ENCODE measurements at regions not wholly inside any gene's neighbourhood (a gene's known extent, or its start where the extent isn't known, plus 50 kb on each side); places are given as distances from the start of the nearest gene placed in this dataset.

DNA sequence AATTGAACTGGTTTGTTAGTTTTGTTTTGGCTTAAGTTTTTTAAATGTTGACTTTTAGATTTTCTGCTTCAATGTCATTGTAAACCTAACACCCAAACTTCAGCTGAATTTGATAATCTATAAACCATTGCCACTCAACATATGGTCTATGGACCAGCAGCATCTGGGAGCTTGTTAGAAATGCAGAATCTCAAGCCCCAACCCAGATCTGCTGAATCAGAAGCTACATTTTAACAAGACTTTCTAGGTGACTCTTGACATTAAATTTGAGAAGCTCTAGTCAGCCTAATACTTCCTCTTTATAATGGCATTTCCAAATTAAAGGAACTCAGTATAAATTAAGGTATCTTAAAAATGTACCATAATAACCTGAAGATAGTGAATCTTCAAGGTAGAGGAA lies 96.5 kb upstream of the THRB start:
- TF ChIP-seq CEBPB (IDR thresholded peaks at IDR 0.05; ENCODE audit: low read depth, low read length) (no peak), CTCF (conservative IDR thresholded peaks at IDR 0.05; ENCODE audit: low read depth, low read length) (no peak), RFX5 (IDR thresholded peaks at IDR 0.05; ENCODE audit: low read depth, low read length) (no peak)
- TF ChIP-seq, protein P1, sequence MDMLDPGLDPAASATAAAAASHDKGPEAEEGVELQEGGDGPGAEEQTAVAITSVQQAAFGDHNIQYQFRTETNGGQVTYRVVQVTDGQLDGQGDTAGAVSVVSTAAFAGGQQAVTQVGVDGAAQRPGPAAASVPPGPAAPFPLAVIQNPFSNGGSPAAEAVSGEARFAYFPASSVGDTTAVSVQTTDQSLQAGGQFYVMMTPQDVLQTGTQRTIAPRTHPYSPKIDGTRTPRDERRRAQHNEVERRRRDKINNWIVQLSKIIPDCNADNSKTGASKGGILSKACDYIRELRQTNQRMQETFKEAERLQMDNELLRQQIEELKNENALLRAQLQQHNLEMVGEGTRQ (IDR thresholded peaks at IDR 0.05; ENCODE audit: low read depth, low read length) = no peak
